Liver (tissue), 8 donors: ENCODE measurements at regions not wholly inside any gene's neighbourhood (a gene's known extent, or its start where the extent isn't known, plus 50 kb on each side); places are given as distances from the start of the nearest gene placed in this dataset.

Source experiments
- DNase-seq: peaks from one replicate; pipeline ENCODE4 v3.0.0-alpha.2; 2017; ENCODE audit warnings: low spot score
- H3K27ac ChIP-seq, 2 donors: one replicate each; pipeline ENCODE4 v1.7.0; 2013; ENCODE audit warnings: inconsistent platforms in 2 of 2, low read length in 2 of 2, control low read depth in 1 of 2, low read depth in 1 of 2, mild to moderate bottlenecking in 1 of 2
- H3K27me3 ChIP-seq, 4 donors: one replicate each; pipeline versions ENCODE4 v1.6.1 to v1.7.0; 2013; ENCODE audit warnings: low read length in 3 of 4, inconsistent platforms in 1 of 4, mild to moderate bottlenecking in 1 of 4, moderate library complexity in 1 of 4; ENCODE audit not compliant: control insufficient read depth in 4 of 4, insufficient read depth in 4 of 4
- H3K36me3 ChIP-seq, 4 donors: one replicate each; pipeline versions ENCODE4 v1.6.1 to v1.7.0; 2013; ENCODE audit warnings: low read length in 3 of 4, mild to moderate bottlenecking in 3 of 4, low read depth in 1 of 4, moderate library complexity in 1 of 4; ENCODE audit not compliant: control insufficient read depth in 4 of 4, insufficient read depth in 3 of 4
- H3K4me1 ChIP-seq, 4 donors: one replicate each; pipeline versions ENCODE4 v1.6.1 to v1.7.0; 2013; ENCODE audit warnings: low read length in 3 of 4, mild to moderate bottlenecking in 3 of 4, moderate library complexity in 1 of 4; ENCODE audit not compliant: control insufficient read depth in 4 of 4, insufficient read depth in 4 of 4
- H3K4me3 ChIP-seq, 3 donors: one replicate each; pipeline versions ENCODE4 v1.6.1 to v1.7.0; 2013; ENCODE audit warnings: low read length in 3 of 3, control low read depth in 1 of 3, low read depth in 1 of 3, mild to moderate bottlenecking in 1 of 3
- H3K9ac ChIP-seq, 2 donors: one replicate each; pipeline ENCODE4 v1.7.0; 2013; ENCODE audit warnings: low read length in 2 of 2, mild to moderate bottlenecking in 2 of 2, moderate library complexity in 2 of 2, control low read depth in 1 of 2, low read depth in 1 of 2
- H3K9me3 ChIP-seq, 4 donors: one replicate each; pipeline versions ENCODE4 v1.6.1 to v1.7.0; 2013; ENCODE audit warnings: low read length in 3 of 4; ENCODE audit not compliant: control insufficient read depth in 4 of 4
- CTCF ChIP-seq: fragments of 150-350 bp; IDR thresholded peaks from 2 replicates; pipeline ENCODE4 v1.5.1; 2017; ENCODE audit warnings: improper control_type of control experiment, low read depth, low read length; ENCODE audit not compliant: missing input control
- EGR1 ChIP-seq, 2 donors: IDR thresholded peaks; 2 replicates each; pipeline ENCODE4 v1.6.1; 2016 to 2018; ENCODE audit warnings: antibody characterized with exemption in 2 of 2, low read depth in 2 of 2
- FOXA1 ChIP-seq: IDR thresholded peaks from 2 replicates; pipeline ENCODE4 v1.6.1; 2016; ENCODE audit warnings: antibody characterized with exemption
- FOXA2 ChIP-seq: IDR thresholded peaks from 2 replicates; pipeline ENCODE4 v1.6.1; 2016; ENCODE audit warnings: antibody characterized with exemption
- GABPA ChIP-seq, 2 donors: IDR thresholded peaks in 1 of 2; conservative IDR thresholded peaks in 1 of 2; 2 replicates each; pipeline ENCODE4 v1.6.1; 2016; ENCODE audit warnings: antibody characterized with exemption in 2 of 2, mild to moderate bottlenecking in 1 of 2, moderate library complexity in 1 of 2
- HNF4A ChIP-seq, 2 donors: conservative IDR thresholded peaks; 2 replicates each; pipeline ENCODE4 v1.6.1; 2016; ENCODE audit warnings: antibody characterized with exemption in 2 of 2, mild to moderate bottlenecking in 2 of 2
- HNF4G ChIP-seq: IDR thresholded peaks from 2 replicates; pipeline ENCODE4 v1.6.1; 2016; ENCODE audit warnings: antibody characterized with exemption
- JUND ChIP-seq, 2 donors: IDR thresholded peaks; 2 replicates each; pipeline ENCODE4 v1.6.1; 2016; ENCODE audit warnings: antibody characterized with exemption in 2 of 2
- MAX ChIP-seq: IDR thresholded peaks from 2 replicates; pipeline ENCODE4 v1.6.1; 2016; ENCODE audit warnings: antibody characterized with exemption
- NR2F2 ChIP-seq: IDR thresholded peaks from 2 replicates; pipeline ENCODE4 v1.6.1; 2016; ENCODE audit warnings: antibody characterized with exemption
- RAD21 ChIP-seq, 2 donors: IDR thresholded peaks; 2 replicates each; pipeline ENCODE4 v1.6.1; 2016; ENCODE audit warnings: antibody characterized with exemption in 2 of 2, mild to moderate bottlenecking in 2 of 2
- RXRA ChIP-seq, 2 donors: IDR thresholded peaks; 2 replicates each; pipeline ENCODE4 v1.6.1; 2017 to 2018; ENCODE audit warnings: antibody characterized with exemption in 2 of 2, mild to moderate bottlenecking in 1 of 2
- SP1 ChIP-seq: IDR thresholded peaks from 2 replicates; pipeline ENCODE4 v1.6.1; 2018; ENCODE audit warnings: antibody characterized with exemption, mild to moderate bottlenecking
- TAF1 ChIP-seq: conservative IDR thresholded peaks from 2 replicates; pipeline ENCODE4 v1.6.1; 2016; ENCODE audit warnings: antibody characterized with exemption, mild to moderate bottlenecking
- YY1 ChIP-seq: IDR thresholded peaks from 2 replicates; pipeline ENCODE4 v1.6.1; 2016; ENCODE audit warnings: antibody characterized with exemption, mild to moderate bottlenecking
- ZBTB33 ChIP-seq: IDR thresholded peaks from 2 replicates; pipeline ENCODE4 v1.6.1; 2016; ENCODE audit warnings: antibody characterized with exemption
- WGBS: extraction: QIAGEN DNeasy Blood & Tissue Kit; methylation state at CpG from one replicate; pipeline ENCODE4 v1.1.7; 2013; 5-methylcytosine and 5-hydroxymethylcytosine counted together
- TF ChIP-seq, protein P1 (sequence below): IDR thresholded peaks from 2 replicates; pipeline ENCODE4 v1.6.1; 2016; ENCODE audit warnings: antibody characterized with exemption, mild to moderate bottlenecking
- TF ChIP-seq, protein P2 (sequence below): IDR thresholded peaks from 2 replicates; pipeline ENCODE4 v1.6.1; 2016; ENCODE audit warnings: antibody characterized with exemption
- donor health status: healthy.
- donor health status: healthy.
- donor health status: healthy.
- donor health status: healthy.
- donor health status: healthy.

- Histone ChIP-seq H3K27ac (no peak overlapping the region), H3K4me1 (no peaks in the 10 kb centered on the region), H3K9ac (no peak overlapping the region), H3K4me3 (no peak overlapping the region), H3K27me3 (no peaks in the 10 kb centered on the region), H3K9me3 (no peaks in the 10 kb centered on the region), H3K36me3 (no peaks in the 10 kb centered on the region)
- DNase-seq, result no peak
- WGBS, result 74% methylated on average over 3 of the region's 3 CpGs
- no peak for TF ChIP-seq RAD21 (IDR thresholded peaks at IDR 0.05)
- TF ChIP-seq HNF4A (conservative IDR thresholded peaks at IDR 0.05), result no peak
- TF ChIP-seq, protein P1, sequence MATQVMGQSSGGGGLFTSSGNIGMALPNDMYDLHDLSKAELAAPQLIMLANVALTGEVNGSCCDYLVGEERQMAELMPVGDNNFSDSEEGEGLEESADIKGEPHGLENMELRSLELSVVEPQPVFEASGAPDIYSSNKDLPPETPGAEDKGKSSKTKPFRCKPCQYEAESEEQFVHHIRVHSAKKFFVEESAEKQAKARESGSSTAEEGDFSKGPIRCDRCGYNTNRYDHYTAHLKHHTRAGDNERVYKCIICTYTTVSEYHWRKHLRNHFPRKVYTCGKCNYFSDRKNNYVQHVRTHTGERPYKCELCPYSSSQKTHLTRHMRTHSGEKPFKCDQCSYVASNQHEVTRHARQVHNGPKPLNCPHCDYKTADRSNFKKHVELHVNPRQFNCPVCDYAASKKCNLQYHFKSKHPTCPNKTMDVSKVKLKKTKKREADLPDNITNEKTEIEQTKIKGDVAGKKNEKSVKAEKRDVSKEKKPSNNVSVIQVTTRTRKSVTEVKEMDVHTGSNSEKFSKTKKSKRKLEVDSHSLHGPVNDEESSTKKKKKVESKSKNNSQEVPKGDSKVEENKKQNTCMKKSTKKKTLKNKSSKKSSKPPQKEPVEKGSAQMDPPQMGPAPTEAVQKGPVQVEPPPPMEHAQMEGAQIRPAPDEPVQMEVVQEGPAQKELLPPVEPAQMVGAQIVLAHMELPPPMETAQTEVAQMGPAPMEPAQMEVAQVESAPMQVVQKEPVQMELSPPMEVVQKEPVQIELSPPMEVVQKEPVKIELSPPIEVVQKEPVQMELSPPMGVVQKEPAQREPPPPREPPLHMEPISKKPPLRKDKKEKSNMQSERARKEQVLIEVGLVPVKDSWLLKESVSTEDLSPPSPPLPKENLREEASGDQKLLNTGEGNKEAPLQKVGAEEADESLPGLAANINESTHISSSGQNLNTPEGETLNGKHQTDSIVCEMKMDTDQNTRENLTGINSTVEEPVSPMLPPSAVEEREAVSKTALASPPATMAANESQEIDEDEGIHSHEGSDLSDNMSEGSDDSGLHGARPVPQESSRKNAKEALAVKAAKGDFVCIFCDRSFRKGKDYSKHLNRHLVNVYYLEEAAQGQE, result no peak
- no peak for TF ChIP-seq FOXA2
- TF ChIP-seq NR2F2, result no peak
- TF ChIP-seq, protein P2, sequence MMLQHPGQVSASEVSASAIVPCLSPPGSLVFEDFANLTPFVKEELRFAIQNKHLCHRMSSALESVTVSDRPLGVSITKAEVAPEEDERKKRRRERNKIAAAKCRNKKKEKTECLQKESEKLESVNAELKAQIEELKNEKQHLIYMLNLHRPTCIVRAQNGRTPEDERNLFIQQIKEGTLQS, result no peak
- TF ChIP-seq FOXA1, result no peak
- no peak for TF ChIP-seq TAF1
- no peak for TF ChIP-seq RXRA (IDR thresholded peaks at IDR 0.05)
- TF ChIP-seq SP1, result no peak
- no peak for TF ChIP-seq GABPA (IDR thresholded peaks at IDR 0.05 in 1 of 2, conservative IDR thresholded peaks at IDR 0.05 in 1 of 2)
- TF ChIP-seq HNF4G, result no peak
- no peak for TF ChIP-seq MAX
- TF ChIP-seq EGR1 (IDR thresholded peaks at IDR 0.05; ENCODE audit: low read depth in 2 of 2), result no peak
- TF ChIP-seq YY1, result no peak
- TF ChIP-seq ZBTB33, result no peak
- no peak for TF ChIP-seq CTCF
- TF ChIP-seq JUND (IDR thresholded peaks at IDR 0.05), result no peak
Measured at GRCh38 chr2:14363976-14364375, 268.5 kb upstream of the LRATD1 start.

GRCh38 chr2:14364471-14364870, 268.0 kb upstream of the LRATD1 start:
- no peaks in the 10 kb centered on the region for H3K36me3 ChIP-seq
- no peak for DNase-seq
- no peak overlapping the region for H3K27ac ChIP-seq
- WGBS, result 91% methylated on average over 8 of the region's 8 CpGs
- H3K27me3 ChIP-seq, result no peaks in the 10 kb centered on the region
- no peaks in the 10 kb centered on the region for H3K4me1 ChIP-seq
- H3K4me3 ChIP-seq, result no peak overlapping the region
- H3K9me3 ChIP-seq, result no peaks in the 10 kb centered on the region
- no peak overlapping the region for H3K9ac ChIP-seq
- TF ChIP-seq FOXA1 (no peak), HNF4G (no peak), TAF1 (no peak), CTCF (no peak), ZBTB33 (no peak), YY1 (no peak), RAD21 (IDR thresholded peaks at IDR 0.05) (no peak), MAX (no peak), RXRA (IDR thresholded peaks at IDR 0.05) (no peak), SP1 (no peak), JUND (IDR thresholded peaks at IDR 0.05) (no peak), NR2F2 (no peak), GABPA (IDR thresholded peaks at IDR 0.05 in 1 of 2, conservative IDR thresholded peaks at IDR 0.05 in 1 of 2) (no peak), EGR1 (IDR thresholded peaks at IDR 0.05; ENCODE audit: low read depth in 2 of 2) (no peak)
- TF ChIP-seq, protein P2, result no peak
